Body of pancreas (tissue), 4 donors: ENCODE measurements at regions not wholly inside any gene's neighbourhood (a gene's known extent, or its start where the extent isn't known, plus 50 kb on each side); places are given as distances from the start of the nearest gene placed in this dataset.

ENCODE experiments used
- POLR2A ChIP-seq, 3 donors: fragments of 450-650 bp; IDR thresholded peaks; one replicate each; pipeline ENCODE4 v1.6.1; 2016; ENCODE audit warnings: antibody characterized with exemption in 3 of 3, mild to moderate bottlenecking in 2 of 3
- TF ChIP-seq, protein P1 (sequence below), 7 experiments: fragments of 450-650 bp in 4 of 7; fragments of 200-600 bp in 3 of 7; sonication (generic) in 3 of 7; IDR thresholded peaks; one replicate each; pipeline ENCODE4 v1.5.1; 2016 to 2019; ENCODE audit warnings: antibody characterized with exemption in 7 of 7

GRCh38 chr6:137725949-137726348 is 141.1 kb upstream of the TNFAIP3 start:
- TF ChIP-seq, protein P1, sequence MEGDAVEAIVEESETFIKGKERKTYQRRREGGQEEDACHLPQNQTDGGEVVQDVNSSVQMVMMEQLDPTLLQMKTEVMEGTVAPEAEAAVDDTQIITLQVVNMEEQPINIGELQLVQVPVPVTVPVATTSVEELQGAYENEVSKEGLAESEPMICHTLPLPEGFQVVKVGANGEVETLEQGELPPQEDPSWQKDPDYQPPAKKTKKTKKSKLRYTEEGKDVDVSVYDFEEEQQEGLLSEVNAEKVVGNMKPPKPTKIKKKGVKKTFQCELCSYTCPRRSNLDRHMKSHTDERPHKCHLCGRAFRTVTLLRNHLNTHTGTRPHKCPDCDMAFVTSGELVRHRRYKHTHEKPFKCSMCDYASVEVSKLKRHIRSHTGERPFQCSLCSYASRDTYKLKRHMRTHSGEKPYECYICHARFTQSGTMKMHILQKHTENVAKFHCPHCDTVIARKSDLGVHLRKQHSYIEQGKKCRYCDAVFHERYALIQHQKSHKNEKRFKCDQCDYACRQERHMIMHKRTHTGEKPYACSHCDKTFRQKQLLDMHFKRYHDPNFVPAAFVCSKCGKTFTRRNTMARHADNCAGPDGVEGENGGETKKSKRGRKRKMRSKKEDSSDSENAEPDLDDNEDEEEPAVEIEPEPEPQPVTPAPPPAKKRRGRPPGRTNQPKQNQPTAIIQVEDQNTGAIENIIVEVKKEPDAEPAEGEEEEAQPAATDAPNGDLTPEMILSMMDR (IDR thresholded peaks at IDR 0.05) = no peak
- no peak for TF ChIP-seq POLR2A (IDR thresholded peaks at IDR 0.05)
